Endothelial cell of umbilical vein (primary cell): ENCODE measurements at regions not wholly inside any gene's neighbourhood (a gene's known extent, or its start where the extent isn't known, plus 50 kb on each side); places are given as distances from the start of the nearest gene placed in this dataset.
A peak's percentile ranks its signal among the peaks of the same experiment; 100 is the strongest.

Experiments
- BruUV-seq: library from RNA; stranded (reverse); fragments of 400-500 nt; replicated peaks from 2 replicates; lab custom pipeline; 2021; lab: Mats Ljungman, UMichigan
- CTCF ChIA-PET: fragments of 300-600, 350-600 bp; sonication (Branson Sonifier 250); formaldehyde crosslinking; loops from one replicate; lab custom pipeline; 2021; ENCODE audit warnings: antibody characterized with exemption, inconsistent platforms; lab: Charles Lee
- POLR2A ChIA-PET: fragments of 300-600, 350-600 bp; sonication (Branson Sonifier 250); formaldehyde crosslinking; loops from one replicate; lab custom pipeline; 2021; ENCODE audit warnings: antibody characterized with exemption, inconsistent platforms; lab: Charles Lee
- DNase-seq: peaks from one replicate; pipeline ENCODE4 v3.0.0-alpha.2; 2011; ENCODE audit warnings: low read depth, low spot score
- FAIRE-seq: peaks from 2 replicates; lab custom pipeline; 2011; peaks lifted over from hg19 to GRCh38; lab: Jason Lieb, UNC
- H2AFZ ChIP-seq: 2 replicates; pipeline ENCODE4 v1.6.0; 2012; ENCODE audit warnings: low read depth, low read length, control low read depth, inconsistent platforms
- H3K27ac ChIP-seq: 2 replicates; pipeline ENCODE4 v1.5.1; 2011; ENCODE audit warnings: low read depth, mild to moderate bottlenecking, control low read depth, low read length, moderate library complexity; ENCODE audit not compliant: insufficient read depth
- H3K27me3 ChIP-seq, 2 experiments: 2 replicates each; pipeline versions ENCODE4 v1.6.0 to v1.6.1; 2011; ENCODE audit warnings: low read length in 2 of 2, mixed read lengths in 1 of 2; ENCODE audit not compliant: control insufficient read depth in 2 of 2, insufficient read depth in 2 of 2
- H3K36me3 ChIP-seq, 2 experiments: 2 replicates in 1 of 2; 3 replicates in 1 of 2; pipeline ENCODE4 v1.5.1; 2011; ENCODE audit warnings: low read length in 2 of 2, mild to moderate bottlenecking in 1 of 2, moderate library complexity in 1 of 2; ENCODE audit not compliant: control insufficient read depth in 2 of 2, insufficient read depth in 2 of 2; ENCODE audit errors: extremely low read depth in 1 of 2
- H3K4me1 ChIP-seq: 3 replicates; pipeline ENCODE4 v1.5.1; 2011; ENCODE audit warnings: mild to moderate bottlenecking, low read length; ENCODE audit not compliant: control insufficient read depth, insufficient read depth; ENCODE audit errors: extremely low read depth
- H3K4me2 ChIP-seq: 2 replicates; pipeline ENCODE4 v1.6.1; 2011; ENCODE audit warnings: low read length, control low read depth, mixed read lengths; ENCODE audit not compliant: insufficient read depth
- H3K4me3 ChIP-seq, 3 experiments: fragments of 200-600 bp in 1 of 3; sonication (generic), shearing (Covaris generic) in 1 of 3; replicated peaks in 1 of 3; 2 replicates each; pipeline ENCODE4 v1.5.1; 2011 to 2016; ENCODE audit warnings: control low read depth in 3 of 3, low read length in 3 of 3, mild to moderate bottlenecking in 2 of 3, inconsistent platforms in 1 of 3, low read depth in 1 of 3, moderate library complexity in 1 of 3; ENCODE audit not compliant: insufficient read depth in 1 of 3
- H3K79me2 ChIP-seq: 2 replicates; pipeline ENCODE4 v1.6.0; 2012; ENCODE audit warnings: low read length, inconsistent platforms; ENCODE audit not compliant: control insufficient read depth, insufficient read depth
- H3K9ac ChIP-seq: replicated peaks from 2 replicates; pipeline ENCODE3; 2011; ENCODE audit warnings: low read length, control low read depth; ENCODE audit not compliant: insufficient read depth; ENCODE audit errors: extremely low read depth
- H3K9me1 ChIP-seq: replicated peaks from 3 replicates; pipeline ENCODE4 v1.6.0; 2011; ENCODE audit warnings: mild to moderate bottlenecking, low read length; ENCODE audit not compliant: control insufficient read depth, insufficient read depth; ENCODE audit errors: extremely low read depth
- H3K9me3 ChIP-seq: replicated peaks from 2 replicates; pipeline ENCODE4 v1.5.1; 2012; ENCODE audit warnings: low read length, inconsistent platforms; ENCODE audit not compliant: control insufficient read depth, insufficient read depth
- H4K20me1 ChIP-seq: replicated peaks from 2 replicates; pipeline ENCODE3; 2011; ENCODE audit warnings: mild to moderate bottlenecking, low read length; ENCODE audit not compliant: control insufficient read depth, insufficient read depth; ENCODE audit errors: extremely low read depth
- CTCF ChIP-seq, 2 donors: IDR thresholded peaks; 1 replicate in 1 of 2; 2 replicates in 1 of 2; pipeline ENCODE4 v1.5.1; 2011; ENCODE audit warnings: low read length in 2 of 2, mild to moderate bottlenecking in 2 of 2, moderate library complexity in 2 of 2, control low read depth in 1 of 2, inconsistent platforms in 1 of 2, low read depth in 1 of 2; ENCODE audit not compliant: insufficient read depth in 1 of 2; ENCODE audit errors: extremely low read depth in 1 of 2
- EZH2 ChIP-seq: IDR thresholded peaks from 2 replicates; pipeline ENCODE4 v1.6.1; 2012; ENCODE audit warnings: borderline replicate concordance, low read depth, mild to moderate bottlenecking, moderate library complexity, low read length, inconsistent platforms; ENCODE audit not compliant: severe bottlenecking
- JUN ChIP-seq: IDR thresholded peaks from 2 replicates; pipeline ENCODE4 v1.6.1; 2011; ENCODE audit warnings: borderline replicate concordance, low read depth; ENCODE audit not compliant: insufficient read length, insufficient read depth
- MAX ChIP-seq: IDR thresholded peaks from 2 replicates; pipeline ENCODE4 v1.6.1; 2011; ENCODE audit not compliant: insufficient read depth, insufficient read length
- MYC ChIP-seq: IDR thresholded peaks from one replicate; pipeline ENCODE4 v1.6.1; 2011; ENCODE audit warnings: mild to moderate bottlenecking, low read depth, low read length
- POLR2A ChIP-seq: IDR thresholded peaks from 2 replicates; pipeline ENCODE4 v1.6.1; 2012; ENCODE audit warnings: low read depth, mild to moderate bottlenecking, control low read depth, low read length
- POLR2AphosphoS5 ChIP-seq: IDR thresholded peaks from 2 replicates; pipeline ENCODE4 v1.6.1; 2012; ENCODE audit warnings: low read depth, mild to moderate bottlenecking, control low read depth, low read length, moderate library complexity; ENCODE audit not compliant: insufficient read depth
- dilution Hi-C: fragments of 300-500 bp; cut with MboI; formaldehyde crosslinking; loops from one replicate; pipeline ENCODE4 v1.15.0; 2019; ENCODE audit warnings: low sequenced_read_pairs; ENCODE audit not compliant: extremely low pct_ligation_motif_present
- intact Hi-C: fragments of 100-400 bp; cut with micrococcal nuclease; formaldehyde crosslinking; loops from one replicate; pipeline ENCODE4 v1.10.0; 2022

GRCh38 chr18:43934781-43935471 lies 657.6 kb upstream of the SYT4 start:
- CTCF ChIA-PET = no interaction called here
- no peak for FAIRE-seq
- H3K27me3 ChIP-seq = no peaks in the 10 kb centered on the region
- no TSS peak for BruUV-seq
- H3K9me3 ChIP-seq = no peaks in the 10 kb centered on the region
- H2AFZ ChIP-seq = no peak overlapping the region
- TF ChIP-seq EZH2 = no peak
- TF ChIP-seq JUN = no peak
- TF ChIP-seq POLR2A = no peak
- no peak for TF ChIP-seq CTCF (IDR thresholded peaks at IDR 0.05; ENCODE audit: extremely low read depth in 1 of 2, insufficient read depth in 1 of 2, low read depth in 1 of 2, low read length in 2 of 2)
- no peaks in the 10 kb centered on the region for H3K4me1 ChIP-seq
- H3K4me2 ChIP-seq = no peak overlapping the region
- dilution Hi-C loops (no loop called here), intact Hi-C loops (no loop called here)
- H3K4me3 ChIP-seq = no peak overlapping the region
- H3K9ac ChIP-seq = no peak overlapping the region
- no peaks in the 10 kb centered on the region for H4K20me1 ChIP-seq
- peak; percentile 3 for DNase-seq
- POLR2A ChIA-PET = no interaction called here
- no peaks in the 10 kb centered on the region for H3K79me2 ChIP-seq
- H3K27ac ChIP-seq = no peak overlapping the region
- H3K36me3 ChIP-seq = no peaks in the 10 kb centered on the region
- H3K9me1 ChIP-seq = no peaks in the 10 kb centered on the region

- ChIA-PET POLR2A (no interaction called here), CTCF (no interaction called here)
- Histone ChIP-seq H3K4me2 (no peak overlapping the region), H3K27ac (no peak overlapping the region), H3K9me1 (no peaks in the 10 kb centered on the region), H3K27me3 (no peaks in the 10 kb centered on the region), H3K4me3 (no peak overlapping the region), H3K9me3 (no peaks in the 10 kb centered on the region), H2AFZ (no peak overlapping the region), H4K20me1 (no peaks in the 10 kb centered on the region), H3K79me2 (no peaks in the 10 kb centered on the region), H3K4me1 (no peaks in the 10 kb centered on the region), H3K36me3 (no peaks in the 10 kb centered on the region), H3K9ac (no peak overlapping the region)
- FAIRE-seq (no peak), DNase-seq (no peak)
- intact Hi-C loops (no loop called here), dilution Hi-C loops (no loop called here)
- TF ChIP-seq MYC = no peak
- no peak for TF ChIP-seq MAX
- TF ChIP-seq POLR2A = no peak
- no peak for TF ChIP-seq POLR2AphosphoS5
- BruUV-seq = no TSS peak
Observed at GRCh38 chr18:43936176-43936575, 658.9 kb upstream of the SYT4 start.
